Astrocyte of the cerebellum (primary cell): ENCODE measurements at regions not wholly inside any gene's neighbourhood (a gene's known extent, or its start where the extent isn't known, plus 50 kb on each side); places are given as distances from the start of the nearest gene placed in this dataset.

Source experiments
- DNase-seq: peaks from one replicate; pipeline ENCODE4 v3.0.0-alpha.2; 2011; ENCODE audit warnings: low read depth
- H3K4me3 ChIP-seq: 2 replicates; pipeline ENCODE4 v1.5.1; 2011; ENCODE audit warnings: mild to moderate bottlenecking, low read depth, low read length, moderate library complexity
- in situ Hi-C: cut with HindIII; loops from 2 replicates; pipeline ENCODE4 v1.10.0; 2017; ENCODE audit warnings: low sequenced_read_pairs
- TF ChIP-seq, protein P1 (sequence below): IDR thresholded peaks from 2 replicates; pipeline ENCODE4 v1.5.1; 2012; ENCODE audit warnings: low read length, low read depth, moderate library complexity, mild to moderate bottlenecking; ENCODE audit errors: missing control alignments

DNA sequence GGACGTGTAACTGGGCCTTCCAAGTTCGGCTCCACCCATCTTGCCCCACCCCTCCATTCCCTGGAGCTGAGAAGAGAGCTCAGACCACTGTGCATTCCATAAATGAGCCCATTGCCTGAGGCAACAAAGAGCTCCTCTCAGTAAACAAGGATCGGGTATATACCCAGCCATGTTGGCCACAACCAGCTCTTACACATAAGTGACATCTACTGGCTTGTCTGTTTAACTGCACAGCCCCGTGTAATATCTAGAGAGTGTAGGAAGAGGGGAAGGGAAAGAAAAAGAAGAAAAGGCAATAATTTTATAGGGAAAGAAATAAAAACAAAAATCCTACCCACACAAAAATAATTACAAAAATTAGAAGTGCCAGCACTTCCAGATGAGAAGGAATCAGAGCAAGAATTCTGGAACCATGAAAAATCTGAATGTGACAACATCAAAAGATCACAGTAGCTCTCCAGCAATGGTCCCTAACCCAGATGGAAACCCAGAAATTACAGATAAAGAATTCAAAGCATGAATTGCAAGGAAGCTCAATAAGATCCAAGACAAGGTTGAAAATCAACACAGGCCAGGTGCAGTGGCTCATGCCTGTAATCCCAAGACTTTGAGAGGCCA is 308.1 kb downstream of the RPAP3 start:
- TF ChIP-seq, protein P1, sequence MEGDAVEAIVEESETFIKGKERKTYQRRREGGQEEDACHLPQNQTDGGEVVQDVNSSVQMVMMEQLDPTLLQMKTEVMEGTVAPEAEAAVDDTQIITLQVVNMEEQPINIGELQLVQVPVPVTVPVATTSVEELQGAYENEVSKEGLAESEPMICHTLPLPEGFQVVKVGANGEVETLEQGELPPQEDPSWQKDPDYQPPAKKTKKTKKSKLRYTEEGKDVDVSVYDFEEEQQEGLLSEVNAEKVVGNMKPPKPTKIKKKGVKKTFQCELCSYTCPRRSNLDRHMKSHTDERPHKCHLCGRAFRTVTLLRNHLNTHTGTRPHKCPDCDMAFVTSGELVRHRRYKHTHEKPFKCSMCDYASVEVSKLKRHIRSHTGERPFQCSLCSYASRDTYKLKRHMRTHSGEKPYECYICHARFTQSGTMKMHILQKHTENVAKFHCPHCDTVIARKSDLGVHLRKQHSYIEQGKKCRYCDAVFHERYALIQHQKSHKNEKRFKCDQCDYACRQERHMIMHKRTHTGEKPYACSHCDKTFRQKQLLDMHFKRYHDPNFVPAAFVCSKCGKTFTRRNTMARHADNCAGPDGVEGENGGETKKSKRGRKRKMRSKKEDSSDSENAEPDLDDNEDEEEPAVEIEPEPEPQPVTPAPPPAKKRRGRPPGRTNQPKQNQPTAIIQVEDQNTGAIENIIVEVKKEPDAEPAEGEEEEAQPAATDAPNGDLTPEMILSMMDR = peak; percentile 60
- in situ Hi-C loops = no loop called here
- no peak overlapping the region for H3K4me3 ChIP-seq
- DNase-seq = peak; percentile 41

DNA sequence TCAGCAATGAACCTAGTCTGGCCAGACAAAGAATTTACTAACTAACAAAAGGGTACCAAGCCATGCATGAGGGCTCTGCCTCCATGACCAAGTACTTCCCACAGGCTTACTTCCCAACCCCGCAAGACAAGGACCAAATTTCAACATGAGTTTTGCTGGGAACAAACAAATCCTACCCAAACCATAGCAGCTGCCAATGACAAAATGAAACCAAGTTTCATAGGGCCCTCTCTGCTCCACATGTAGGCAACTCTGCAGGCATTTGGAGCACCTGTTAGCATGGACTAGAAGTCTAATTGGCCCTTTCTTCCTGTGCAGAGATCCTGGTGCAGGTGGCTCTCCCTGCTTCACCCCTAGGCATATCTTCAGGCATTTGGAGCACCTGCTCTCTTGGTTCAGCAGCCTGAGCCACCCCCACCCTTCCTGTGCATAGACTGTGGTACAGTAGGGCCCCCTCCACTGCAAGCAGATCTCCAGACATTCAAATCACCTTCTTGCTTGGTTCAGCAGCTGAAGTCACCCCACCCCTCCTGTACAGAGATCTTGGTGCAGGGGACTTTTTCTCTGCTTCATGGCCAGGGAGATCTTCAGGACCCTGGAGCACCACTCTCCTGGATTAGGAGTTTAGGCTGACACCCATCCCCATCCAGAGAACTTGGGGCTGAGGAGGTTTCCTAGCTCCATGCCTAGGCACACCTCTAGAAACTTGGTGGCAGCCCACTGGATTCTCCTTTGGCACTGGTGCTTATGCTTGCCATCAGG is 308.7 kb downstream of the RPAP3 start:
- TF ChIP-seq, protein P1 = no peak
- in situ Hi-C loops = no loop called here
- H3K4me3 ChIP-seq = no peak overlapping the region
- DNase-seq = no peak

DNA sequence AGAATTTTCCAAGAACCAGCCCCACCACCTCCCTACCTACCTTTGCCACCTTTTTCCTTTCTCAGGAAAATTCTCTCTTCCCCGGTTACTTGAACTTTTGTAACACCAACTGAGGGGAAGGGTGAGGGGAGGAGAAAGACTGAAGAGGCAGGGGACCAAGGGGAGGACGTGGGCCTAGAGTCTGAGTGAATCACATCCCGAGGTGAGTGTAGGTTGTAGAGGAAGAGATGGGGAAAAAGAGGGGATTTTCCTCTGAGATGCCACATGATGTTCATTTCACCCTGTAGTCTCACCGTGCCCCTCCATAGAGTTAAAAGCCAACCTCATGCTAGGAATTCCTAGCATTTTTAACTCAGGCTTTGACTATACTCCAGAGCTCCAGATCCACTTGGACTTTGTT is 311.8 kb downstream of the RPAP3 start:
- TF ChIP-seq, protein P1 = no peak
- no peak for DNase-seq
- in situ Hi-C loops = no loop called here
- H3K4me3 ChIP-seq = no peak overlapping the region

DNA sequence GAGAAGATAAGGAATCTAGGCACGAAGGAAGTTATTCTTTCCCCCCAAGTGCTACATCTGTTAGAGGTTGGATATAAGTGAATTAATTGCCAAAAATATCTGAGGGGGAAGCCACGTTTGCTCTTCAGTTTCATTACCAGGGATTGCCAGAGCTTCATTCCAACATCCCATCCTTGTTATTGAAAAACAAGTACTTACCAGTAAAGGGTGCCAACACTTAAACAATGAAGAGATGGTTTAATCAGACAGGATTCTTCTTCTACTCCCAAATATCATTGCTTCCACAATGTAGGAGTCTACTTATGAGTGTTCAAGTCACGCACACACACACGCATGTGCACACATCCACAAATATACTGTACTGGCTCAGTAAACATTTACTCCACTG is 312.4 kb downstream of the RPAP3 start:
- TF ChIP-seq, protein P1 = no peak
- DNase-seq = no peak
- in situ Hi-C loops = no loop called here
- H3K4me3 ChIP-seq = no peak overlapping the region

DNA sequence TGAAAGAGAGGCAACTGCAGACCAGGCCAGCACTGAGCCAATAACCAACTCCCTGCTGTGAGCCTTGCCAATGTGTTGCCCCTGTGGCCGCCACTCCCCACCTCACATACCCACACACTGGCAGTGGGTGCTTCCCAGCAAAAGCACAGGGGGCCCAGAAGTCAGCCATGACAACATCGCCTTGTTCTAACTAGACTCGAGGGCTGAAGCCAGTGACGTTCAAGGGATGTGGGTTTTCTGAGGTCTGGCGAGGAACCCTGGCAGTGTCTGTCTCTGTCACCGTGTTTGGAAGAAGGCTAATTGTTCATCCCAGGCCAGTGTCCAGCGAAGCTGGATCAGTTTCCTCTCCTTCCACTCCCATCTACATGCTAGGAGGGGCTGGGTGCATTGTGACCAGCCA is 311.8 kb upstream of the AMIGO2 start:
- H3K4me3 ChIP-seq = no peak overlapping the region
- in situ Hi-C loops = no loop called here
- DNase-seq = no peak
- TF ChIP-seq, protein P1 = no peak

DNA sequence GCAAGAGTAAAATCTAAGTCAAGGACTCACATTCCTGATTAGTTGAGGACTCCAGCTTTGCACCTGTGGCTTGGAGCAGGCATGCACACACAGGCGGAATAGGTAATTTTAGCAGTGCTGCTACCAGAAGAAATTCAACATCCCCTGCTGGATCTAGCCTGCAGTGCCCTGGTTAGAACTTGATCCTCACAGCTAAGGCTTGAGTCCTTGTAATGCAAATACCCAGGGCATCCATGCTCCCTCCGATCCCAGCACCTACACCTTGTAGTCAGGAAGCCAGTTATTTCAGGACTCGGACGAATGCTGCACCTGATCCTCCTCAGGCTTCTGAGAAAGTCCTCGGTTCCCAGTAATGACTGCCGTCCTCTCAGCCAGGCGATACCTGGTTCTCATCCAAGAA is 309.0 kb upstream of the AMIGO2 start:
- TF ChIP-seq, protein P1 = no peak
- in situ Hi-C loops = no loop called here
- H3K4me3 ChIP-seq = no peak overlapping the region
- DNase-seq = no peak
